Lower leg skin (tissue), 4 donors: ENCODE measurements at regions not wholly inside any gene's neighbourhood (a gene's known extent, or its start where the extent isn't known, plus 50 kb on each side); places are given as distances from the start of the nearest gene placed in this dataset.
"Not testable (repeated sequence)": the region's sequence is repeated elsewhere in the genome, so short reads cannot be mapped to it uniquely, and the experiment has no call there.

Source experiments
- DNase-seq, 2 donors: peaks; one replicate each; pipeline ENCODE4 v3.0.0-alpha.2; 2019; ENCODE audit warnings: low spot score in 2 of 2
- H3K4me3 ChIP-seq: fragments of 200-600 bp; sonication (generic); 2 replicates; pipeline ENCODE4 v1.5.1; 2017; ENCODE audit warnings: mild to moderate bottlenecking, low read depth; ENCODE audit not compliant: poor library complexity, severe bottlenecking
- CTCF ChIP-seq, 3 donors: fragments of 450-650 bp; IDR thresholded peaks; one replicate each; pipeline ENCODE4 v1.5.1; 2016; ENCODE audit warnings: antibody characterized with exemption in 3 of 3, mild to moderate bottlenecking in 3 of 3, moderate library complexity in 2 of 3
- POLR2A ChIP-seq, 2 donors: fragments of 450-650 bp; IDR thresholded peaks; one replicate each; pipeline ENCODE4 v1.6.1; 2016 to 2017; ENCODE audit warnings: antibody characterized with exemption in 2 of 2, mild to moderate bottlenecking in 1 of 2, moderate library complexity in 1 of 2
- WGBS, 2 donors: methylation state at CpG; one replicate each; pipeline ENCODE4 v1.1.5; 2018; 5-methylcytosine and 5-hydroxymethylcytosine counted together
- intact Hi-C: fragments of 100-400 bp; cut with DNase I; formaldehyde crosslinking; loops from one replicate; pipeline ENCODE4 v1.15.0; 2023; ENCODE audit warnings: low total_unique reads

- TF ChIP-seq POLR2A (IDR thresholded peaks at IDR 0.05) (no peak), CTCF (IDR thresholded peaks at IDR 0.05) (no peak)
- WGBS, 2 donors, result 86 to 90% methylated on average over 8 of the region's 8 CpGs
- no peak for DNase-seq
- H3K4me3 ChIP-seq, result no peak overlapping the region
- intact Hi-C loops, result no loop called here
These were observed 191.6 kb downstream of the CDRT15L2 start for GRCh38 chr17:20771104-20771503.

- WGBS, 2 donors, result 66 to 72% methylated on average over 4 of the region's 4 CpGs
- DNase-seq, result no peak
- TF ChIP-seq CTCF (IDR thresholded peaks at IDR 0.05) (no peak), POLR2A (IDR thresholded peaks at IDR 0.05) (no peak)
- intact Hi-C loops, result no loop called here
- H3K4me3 ChIP-seq, result no peak overlapping the region
These were observed 195.1 kb downstream of the CDRT15L2 start for GRCh38 chr17:20774472-20775135.

GRCh38 chr17:20775331-20775730 is 195.8 kb downstream of the CDRT15L2 start:
- H3K4me3 ChIP-seq, result no peak overlapping the region
- TF ChIP-seq CTCF (IDR thresholded peaks at IDR 0.05) (no peak), POLR2A (IDR thresholded peaks at IDR 0.05) (no peak)
- WGBS, 2 donors, result 92% methylated on average over 19 of the region's 19 CpGs
- DNase-seq, result no peak
- intact Hi-C loops, result no loop called here

GRCh38 chr17:20779521-20779920 is 200.0 kb downstream of the CDRT15L2 start:
- intact Hi-C loops, result no loop called here
- TF ChIP-seq POLR2A (IDR thresholded peaks at IDR 0.05) (no peak), CTCF (IDR thresholded peaks at IDR 0.05) (no peak)
- DNase-seq, result no peak
- H3K4me3 ChIP-seq, result no peak overlapping the region
- 91 to 92% methylated on average over 10 of the region's 10 CpGs for WGBS, 2 donors

- H3K4me3 ChIP-seq, result no peak overlapping the region
- WGBS, 2 donors, result 93 to 96% methylated on average over 2 of the region's 2 CpGs
- intact Hi-C loops, result no loop called here
- DNase-seq, result no peak
- no peak for TF ChIP-seq CTCF (IDR thresholded peaks at IDR 0.05)
- no peak for TF ChIP-seq POLR2A (IDR thresholded peaks at IDR 0.05)
These were observed 201.7 kb downstream of the CDRT15L2 start for GRCh38 chr17:20781260-20781659.

GRCh38 chr17:20781869-20782268 is 202.3 kb downstream of the CDRT15L2 start:
- intact Hi-C loops, DNase-seq, H3K4me3 ChIP-seq: not testable (repeated sequence)
- 96 to 97% methylated on average over 6 of the region's 6 CpGs for WGBS, 2 donors
